ENCODE measurements at regions not wholly inside any gene's neighbourhood (a gene's known extent, or its start where the extent isn't known, plus 50 kb on each side); places are given as distances from the start of the nearest gene placed in this dataset.

DNA sequence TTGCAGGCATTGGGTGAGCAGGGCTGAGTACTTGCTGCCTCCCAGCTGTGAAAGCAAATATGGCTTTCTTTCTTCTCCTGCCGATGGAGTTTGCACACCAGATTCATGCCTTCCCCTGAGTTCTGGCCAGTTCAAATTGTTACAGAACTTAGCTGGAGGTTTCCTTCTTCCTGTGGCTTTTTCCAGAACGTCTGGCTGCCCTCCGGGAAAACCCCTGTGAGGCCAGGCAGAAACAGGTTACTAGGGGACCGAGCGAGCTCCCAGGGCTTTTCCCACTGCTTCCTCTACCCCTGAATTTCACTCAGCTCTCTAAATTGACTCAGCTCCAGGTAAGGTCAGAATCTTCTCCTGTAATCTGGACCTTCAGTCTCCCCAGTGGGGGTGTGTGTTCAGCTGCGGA, 482.4 kb downstream of the C4orf33 start:
- Mint-ChIP-seq H3K27ac (no peak overlapping the region), H3K9me3 (peaks cover 4% of the 10 kb centered on the region), H3K4me1 (no peaks in the 10 kb centered on the region), H3K4me3 (no peak overlapping the region), H3K36me3 (ENCODE audit: low read depth) (no peaks in the 10 kb centered on the region), H3K27me3 (no peaks in the 10 kb centered on the region)
- TF ChIP-seq, protein P1, sequence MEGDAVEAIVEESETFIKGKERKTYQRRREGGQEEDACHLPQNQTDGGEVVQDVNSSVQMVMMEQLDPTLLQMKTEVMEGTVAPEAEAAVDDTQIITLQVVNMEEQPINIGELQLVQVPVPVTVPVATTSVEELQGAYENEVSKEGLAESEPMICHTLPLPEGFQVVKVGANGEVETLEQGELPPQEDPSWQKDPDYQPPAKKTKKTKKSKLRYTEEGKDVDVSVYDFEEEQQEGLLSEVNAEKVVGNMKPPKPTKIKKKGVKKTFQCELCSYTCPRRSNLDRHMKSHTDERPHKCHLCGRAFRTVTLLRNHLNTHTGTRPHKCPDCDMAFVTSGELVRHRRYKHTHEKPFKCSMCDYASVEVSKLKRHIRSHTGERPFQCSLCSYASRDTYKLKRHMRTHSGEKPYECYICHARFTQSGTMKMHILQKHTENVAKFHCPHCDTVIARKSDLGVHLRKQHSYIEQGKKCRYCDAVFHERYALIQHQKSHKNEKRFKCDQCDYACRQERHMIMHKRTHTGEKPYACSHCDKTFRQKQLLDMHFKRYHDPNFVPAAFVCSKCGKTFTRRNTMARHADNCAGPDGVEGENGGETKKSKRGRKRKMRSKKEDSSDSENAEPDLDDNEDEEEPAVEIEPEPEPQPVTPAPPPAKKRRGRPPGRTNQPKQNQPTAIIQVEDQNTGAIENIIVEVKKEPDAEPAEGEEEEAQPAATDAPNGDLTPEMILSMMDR (IDR thresholded peaks at IDR 0.05): no peak
- ChIA-PET POLR2A (no interaction called here), CTCF (no interaction called here)
- DNase-seq: no peak
- intact Hi-C loops (cut with micrococcal nuclease): no loop called here
- no peak for ATAC-seq (ENCODE audit: low read depth)

DNA sequence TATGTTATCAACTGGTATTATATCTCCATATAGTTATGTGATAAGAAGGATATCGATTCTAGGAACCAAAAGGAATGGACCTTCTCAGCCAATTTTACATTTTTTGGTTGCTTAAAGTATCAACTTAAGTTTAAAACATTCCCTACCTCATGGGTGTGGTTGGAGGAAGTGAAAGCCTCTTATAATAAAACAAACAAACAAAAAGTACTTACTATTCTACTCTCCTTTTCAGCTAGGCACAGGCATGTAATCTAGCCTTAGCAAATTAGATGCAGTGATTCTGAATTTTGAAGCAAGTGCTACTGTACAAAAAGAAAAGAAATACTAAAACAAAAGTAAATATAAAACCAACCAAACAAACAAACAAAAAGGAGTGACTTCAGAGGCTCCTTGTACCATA, 485.4 kb downstream of the C4orf33 start:
- Mint-ChIP-seq H3K9me3 (peaks cover 9% of the 10 kb centered on the region), H3K4me3 (no peak overlapping the region), H3K27me3 (no peaks in the 10 kb centered on the region), H3K27ac (no peak overlapping the region), H3K4me1 (no peaks in the 10 kb centered on the region), H3K36me3 (ENCODE audit: low read depth) (no peaks in the 10 kb centered on the region)
- ATAC-seq (ENCODE audit: low read depth): no peak
- intact Hi-C loops (cut with micrococcal nuclease): no loop called here
- TF ChIP-seq, protein P1 (IDR thresholded peaks at IDR 0.05): no peak
- CTCF ChIA-PET: no interaction called here
- DNase-seq: no peak
- POLR2A ChIA-PET: no interaction called here

DNA sequence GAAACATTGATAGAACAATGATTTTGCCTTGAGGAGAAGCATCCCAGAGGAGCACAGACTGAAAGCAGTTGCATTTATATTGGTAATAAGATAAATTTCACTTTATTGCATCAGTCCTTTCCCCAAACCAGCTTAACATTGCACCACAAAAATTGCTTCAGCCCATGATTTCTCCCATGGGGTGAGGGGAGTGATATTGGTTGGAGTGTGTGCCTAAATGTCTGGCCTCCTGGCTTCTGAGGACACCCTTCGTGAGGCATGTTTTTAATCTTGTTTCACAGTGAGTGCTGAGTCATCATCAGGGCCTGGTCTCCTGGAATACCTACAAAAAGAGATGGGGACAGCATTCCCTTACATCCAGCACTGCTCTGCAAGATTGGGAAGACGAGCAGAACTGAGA, 487.9 kb downstream of the C4orf33 start:
- DNase-seq (no peak), ATAC-seq (ENCODE audit: low read depth) (no peak)
- Mint-ChIP-seq H3K27me3 (no peaks in the 10 kb centered on the region), H3K27ac (no peak overlapping the region), H3K4me1 (no peaks in the 10 kb centered on the region), H3K4me3 (no peak overlapping the region), H3K36me3 (ENCODE audit: low read depth) (no peaks in the 10 kb centered on the region), H3K9me3 (peaks cover 9% of the 10 kb centered on the region)
- ChIA-PET CTCF (no interaction called here), POLR2A (no interaction called here)
- TF ChIP-seq, protein P1 (IDR thresholded peaks at IDR 0.05): no peak
- intact Hi-C loops (cut with micrococcal nuclease): no loop called here

DNA sequence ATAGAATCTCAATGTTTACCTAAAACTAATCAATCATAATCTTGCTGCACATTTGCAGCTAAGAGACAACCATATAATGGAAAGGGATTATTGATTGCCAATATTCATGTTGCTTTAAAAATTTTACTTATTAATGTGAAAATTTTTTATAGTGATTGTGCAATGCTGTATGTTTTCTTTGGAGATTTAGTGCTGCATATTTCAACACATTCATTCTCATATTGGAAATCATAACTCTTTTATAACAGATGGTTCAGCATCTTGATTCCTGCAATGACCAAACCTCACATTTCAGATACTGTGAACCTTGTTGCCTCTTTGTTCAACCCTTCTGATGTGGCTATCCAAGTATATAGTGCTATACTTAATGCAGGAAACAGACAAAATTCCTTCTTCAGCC, 502.6 kb downstream of the C4orf33 start:
- H3K27ac Mint-ChIP-seq: no peak overlapping the region
- peaks cover 3% of the 10 kb centered on the region for H3K9me3 Mint-ChIP-seq
- ATAC-seq (ENCODE audit: low read depth) (no peak), DNase-seq (no peak)
- CTCF ChIA-PET: no interaction called here
- POLR2A ChIA-PET: no interaction called here
- intact Hi-C loops (cut with micrococcal nuclease): no loop called here
- TF ChIP-seq, protein P1 (IDR thresholded peaks at IDR 0.05): no peak
- H3K4me1 Mint-ChIP-seq: no peaks in the 10 kb centered on the region
- H3K4me3 Mint-ChIP-seq: no peak overlapping the region
- H3K27me3 Mint-ChIP-seq: no peaks in the 10 kb centered on the region
- H3K36me3 Mint-ChIP-seq (ENCODE audit: low read depth): no peaks in the 10 kb centered on the region

DNA sequence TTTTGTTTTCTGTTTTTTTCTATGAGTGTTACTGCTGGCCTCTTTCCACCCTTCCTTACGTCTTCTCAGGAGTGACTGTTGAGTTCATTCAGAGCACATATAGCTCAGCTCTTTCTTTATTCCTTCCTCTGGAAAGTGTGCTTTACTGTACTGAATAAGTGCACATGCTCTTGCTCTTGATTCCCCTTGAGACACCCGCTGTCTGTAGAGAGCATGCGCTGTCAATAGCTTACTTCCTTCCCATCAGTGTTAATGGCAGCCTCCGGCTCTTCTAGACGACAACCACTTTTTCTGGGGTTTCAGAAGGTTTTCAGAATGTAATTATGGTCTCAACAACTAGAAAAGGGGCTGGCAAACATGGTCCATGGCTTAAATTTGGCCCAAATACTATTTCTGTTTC, 504.9 kb downstream of the C4orf33 start:
- ChIA-PET POLR2A (no interaction called here), CTCF (no interaction called here)
- Mint-ChIP-seq H3K4me1 (no peaks in the 10 kb centered on the region), H3K9me3 (peaks cover 3% of the 10 kb centered on the region), H3K4me3 (no peak overlapping the region), H3K27me3 (no peaks in the 10 kb centered on the region), H3K36me3 (ENCODE audit: low read depth) (no peaks in the 10 kb centered on the region), H3K27ac (no peak overlapping the region)
- ATAC-seq (ENCODE audit: low read depth): no peak
- intact Hi-C loops (cut with micrococcal nuclease): no loop called here
- DNase-seq: no peak
- TF ChIP-seq, protein P1 (IDR thresholded peaks at IDR 0.05): no peak

Data from activated B cell treated with CpG ODN at 0.5 μM for 24 hours (primary cell).